SK-N-SH treated with all-trans-retinoic acid at 6 μM for 48 hours (cell line): ENCODE measurements at regions not wholly inside any gene's neighbourhood (a gene's known extent, or its start where the extent isn't known, plus 50 kb on each side); places are given as distances from the start of the nearest gene placed in this dataset.
A peak's percentile ranks its signal among the peaks of the same experiment; 100 is the strongest.

Experiments
- ATAC-seq: fragments of 200-7000 bp; cut with Tn5 transposase; 3 replicates; pipeline ENCODE4 v1.9.1; 2020; ENCODE audit warnings: mild to moderate bottlenecking, moderate library complexity
- BACH2 ChIP-seq: fragments of 250-450 bp; sonication (Bioruptor Pico); IDR thresholded peaks from 2 replicates; pipeline ENCODE4 v1.9.0; 2021; ENCODE audit warnings: mild to moderate bottlenecking, borderline replicate concordance
- ESRRG ChIP-seq: fragments of 250-450 bp; sonication (Bioruptor Pico); IDR thresholded peaks from 2 replicates; pipeline ENCODE4 v1.6.1; 2021; ENCODE audit warnings: mild to moderate bottlenecking
- GLIS3 ChIP-seq: fragments of 250-450 bp; sonication (Bioruptor Pico); IDR thresholded peaks from 2 replicates; pipeline ENCODE4 v1.5.0; 2020; ENCODE audit warnings: mild to moderate bottlenecking, moderate library complexity
- ISL1 ChIP-seq: fragments of 250-450 bp; sonication (Bioruptor Pico); IDR thresholded peaks from 2 replicates; pipeline ENCODE4 v2.1.2; 2022; ENCODE audit warnings: mild to moderate bottlenecking, moderate library complexity
- OSR1 ChIP-seq: fragments of 250-450 bp; sonication (Bioruptor Pico); IDR thresholded peaks from 2 replicates; pipeline ENCODE4 v1.8.0; 2022; ENCODE audit warnings: moderate library complexity, mild to moderate bottlenecking, inconsistent platforms
- PPARA ChIP-seq: fragments of 250-450 bp; sonication (Bioruptor Pico); IDR thresholded peaks from 2 replicates; pipeline ENCODE4 v1.5.0; 2020; ENCODE audit warnings: mild to moderate bottlenecking, borderline replicate concordance
- RARB ChIP-seq: fragments of 250-450 bp; sonication (Bioruptor Pico); IDR thresholded peaks from 2 replicates; pipeline ENCODE4 v1.8.0; 2021; ENCODE audit warnings: mild to moderate bottlenecking, moderate library complexity
- TCF4 ChIP-seq: fragments of 250-450 bp; sonication (Bioruptor Pico); IDR thresholded peaks from 2 replicates; pipeline ENCODE4 v1.8.0; 2021; ENCODE audit warnings: mild to moderate bottlenecking, moderate library complexity, borderline replicate concordance
- ZC3H10 ChIP-seq: fragments of 250-450 bp; sonication (Bioruptor Pico); IDR thresholded peaks from 2 replicates; pipeline ENCODE4 v1.5.1; 2021; ENCODE audit warnings: mild to moderate bottlenecking, moderate library complexity
- ZFP3 ChIP-seq: fragments of 250-450 bp; sonication (Bioruptor Pico); IDR thresholded peaks from 2 replicates; pipeline ENCODE4 v1.5.0; 2020; ENCODE audit warnings: mild to moderate bottlenecking, moderate library complexity
- ZFP30 ChIP-seq: fragments of 450-650 bp; formaldehyde crosslinking; IDR thresholded peaks from 2 replicates; pipeline ENCODE4 v1.5.0; 2022; ENCODE audit warnings: mild to moderate bottlenecking, moderate library complexity
- ZNF70 ChIP-seq: fragments of 450-650 bp; formaldehyde crosslinking; IDR thresholded peaks from 2 replicates; pipeline ENCODE4 v1.5.0; 2020; ENCODE audit warnings: mild to moderate bottlenecking, moderate library complexity
- TF ChIP-seq, protein P1 (sequence below): fragments of 250-450 bp; sonication (Bioruptor Pico); IDR thresholded peaks from 2 replicates; pipeline ENCODE4 v1.5.0; 2020; ENCODE audit warnings: mild to moderate bottlenecking, moderate library complexity
- TF ChIP-seq, protein P2 (sequence below): fragments of 250-450 bp; sonication (Bioruptor Pico); IDR thresholded peaks from 2 replicates; pipeline ENCODE4 v1.5.1; 2020; ENCODE audit warnings: low read depth, mild to moderate bottlenecking, moderate library complexity
- TF ChIP-seq, protein P3 (sequence below): fragments of 250-450 bp; sonication (Bioruptor Pico); IDR thresholded peaks from 2 replicates; pipeline ENCODE4 v1.8.0; 2021; ENCODE audit warnings: low read depth, mild to moderate bottlenecking, moderate library complexity, borderline replicate concordance
- TF ChIP-seq, protein P4 (sequence below): fragments of 250-450 bp; sonication (Bioruptor Pico); IDR thresholded peaks from 2 replicates; pipeline ENCODE4 v1.8.0; 2020; ENCODE audit warnings: mild to moderate bottlenecking, moderate library complexity, borderline replicate concordance
- TF ChIP-seq, protein P5 (sequence below): fragments of 250-450 bp; sonication (Bioruptor Pico); IDR thresholded peaks from 2 replicates; pipeline ENCODE4 v1.5.1; 2021; ENCODE audit warnings: mild to moderate bottlenecking, moderate library complexity

DNA sequence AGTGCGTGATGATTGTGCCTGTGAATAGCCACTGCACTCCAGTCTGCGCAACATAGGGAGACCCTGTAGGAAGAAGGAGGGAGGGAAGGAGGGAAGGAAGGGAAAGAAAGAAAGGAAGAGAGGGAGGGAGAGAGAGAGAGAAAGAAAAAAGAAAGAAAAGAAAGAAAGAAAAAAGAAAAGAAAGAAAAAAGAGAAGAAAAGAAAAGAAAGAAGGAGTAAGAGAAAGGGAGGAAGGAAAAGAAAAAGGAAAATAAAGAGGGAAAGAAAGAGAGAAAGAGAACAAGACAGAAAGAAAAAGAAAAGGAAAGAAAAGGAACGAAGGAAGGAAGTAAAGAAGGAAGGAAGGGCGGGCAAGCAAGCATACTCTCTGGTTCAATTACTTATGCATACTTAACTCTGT, 112.9 kb upstream of the ANK3 start:
- ATAC-seq: no peak
- TF ChIP-seq, protein P1, sequence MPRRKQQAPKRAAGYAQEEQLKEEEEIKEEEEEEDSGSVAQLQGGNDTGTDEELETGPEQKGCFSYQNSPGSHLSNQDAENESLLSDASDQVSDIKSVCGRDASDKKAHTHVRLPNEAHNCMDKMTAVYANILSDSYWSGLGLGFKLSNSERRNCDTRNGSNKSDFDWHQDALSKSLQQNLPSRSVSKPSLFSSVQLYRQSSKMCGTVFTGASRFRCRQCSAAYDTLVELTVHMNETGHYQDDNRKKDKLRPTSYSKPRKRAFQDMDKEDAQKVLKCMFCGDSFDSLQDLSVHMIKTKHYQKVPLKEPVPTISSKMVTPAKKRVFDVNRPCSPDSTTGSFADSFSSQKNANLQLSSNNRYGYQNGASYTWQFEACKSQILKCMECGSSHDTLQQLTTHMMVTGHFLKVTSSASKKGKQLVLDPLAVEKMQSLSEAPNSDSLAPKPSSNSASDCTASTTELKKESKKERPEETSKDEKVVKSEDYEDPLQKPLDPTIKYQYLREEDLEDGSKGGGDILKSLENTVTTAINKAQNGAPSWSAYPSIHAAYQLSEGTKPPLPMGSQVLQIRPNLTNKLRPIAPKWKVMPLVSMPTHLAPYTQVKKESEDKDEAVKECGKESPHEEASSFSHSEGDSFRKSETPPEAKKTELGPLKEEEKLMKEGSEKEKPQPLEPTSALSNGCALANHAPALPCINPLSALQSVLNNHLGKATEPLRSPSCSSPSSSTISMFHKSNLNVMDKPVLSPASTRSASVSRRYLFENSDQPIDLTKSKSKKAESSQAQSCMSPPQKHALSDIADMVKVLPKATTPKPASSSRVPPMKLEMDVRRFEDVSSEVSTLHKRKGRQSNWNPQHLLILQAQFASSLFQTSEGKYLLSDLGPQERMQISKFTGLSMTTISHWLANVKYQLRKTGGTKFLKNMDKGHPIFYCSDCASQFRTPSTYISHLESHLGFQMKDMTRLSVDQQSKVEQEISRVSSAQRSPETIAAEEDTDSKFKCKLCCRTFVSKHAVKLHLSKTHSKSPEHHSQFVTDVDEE (CRISPR knock-in tag): no peak
- TF ChIP-seq RARB (CRISPR knock-in tag) (no peak), ZFP30 (no peak), BACH2 (CRISPR knock-in tag) (no peak), ZC3H10 (CRISPR knock-in tag) (no peak)
- TF ChIP-seq, protein P2, sequence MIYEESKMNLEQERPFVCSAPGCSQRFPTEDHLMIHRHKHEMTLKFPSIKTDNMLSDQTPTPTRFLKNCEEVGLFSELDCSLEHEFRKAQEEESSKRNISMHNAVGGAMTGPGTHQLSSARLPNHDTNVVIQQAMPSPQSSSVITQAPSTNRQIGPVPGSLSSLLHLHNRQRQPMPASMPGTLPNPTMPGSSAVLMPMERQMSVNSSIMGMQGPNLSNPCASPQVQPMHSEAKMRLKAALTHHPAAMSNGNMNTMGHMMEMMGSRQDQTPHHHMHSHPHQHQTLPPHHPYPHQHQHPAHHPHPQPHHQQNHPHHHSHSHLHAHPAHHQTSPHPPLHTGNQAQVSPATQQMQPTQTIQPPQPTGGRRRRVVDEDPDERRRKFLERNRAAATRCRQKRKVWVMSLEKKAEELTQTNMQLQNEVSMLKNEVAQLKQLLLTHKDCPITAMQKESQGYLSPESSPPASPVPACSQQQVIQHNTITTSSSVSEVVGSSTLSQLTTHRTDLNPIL: no peak
- TF ChIP-seq, protein P3, sequence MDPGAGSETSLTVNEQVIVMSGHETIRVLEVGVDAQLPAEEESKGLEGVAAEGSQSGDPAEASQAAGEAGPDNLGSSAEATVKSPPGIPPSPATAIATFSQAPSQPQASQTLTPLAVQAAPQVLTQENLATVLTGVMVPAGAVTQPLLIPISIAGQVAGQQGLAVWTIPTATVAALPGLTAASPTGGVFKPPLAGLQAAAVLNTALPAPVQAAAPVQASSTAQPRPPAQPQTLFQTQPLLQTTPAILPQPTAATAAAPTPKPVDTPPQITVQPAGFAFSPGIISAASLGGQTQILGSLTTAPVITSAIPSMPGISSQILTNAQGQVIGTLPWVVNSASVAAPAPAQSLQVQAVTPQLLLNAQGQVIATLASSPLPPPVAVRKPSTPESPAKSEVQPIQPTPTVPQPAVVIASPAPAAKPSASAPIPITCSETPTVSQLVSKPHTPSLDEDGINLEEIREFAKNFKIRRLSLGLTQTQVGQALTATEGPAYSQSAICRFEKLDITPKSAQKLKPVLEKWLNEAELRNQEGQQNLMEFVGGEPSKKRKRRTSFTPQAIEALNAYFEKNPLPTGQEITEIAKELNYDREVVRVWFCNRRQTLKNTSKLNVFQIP: no peak
- TF ChIP-seq, protein P4, sequence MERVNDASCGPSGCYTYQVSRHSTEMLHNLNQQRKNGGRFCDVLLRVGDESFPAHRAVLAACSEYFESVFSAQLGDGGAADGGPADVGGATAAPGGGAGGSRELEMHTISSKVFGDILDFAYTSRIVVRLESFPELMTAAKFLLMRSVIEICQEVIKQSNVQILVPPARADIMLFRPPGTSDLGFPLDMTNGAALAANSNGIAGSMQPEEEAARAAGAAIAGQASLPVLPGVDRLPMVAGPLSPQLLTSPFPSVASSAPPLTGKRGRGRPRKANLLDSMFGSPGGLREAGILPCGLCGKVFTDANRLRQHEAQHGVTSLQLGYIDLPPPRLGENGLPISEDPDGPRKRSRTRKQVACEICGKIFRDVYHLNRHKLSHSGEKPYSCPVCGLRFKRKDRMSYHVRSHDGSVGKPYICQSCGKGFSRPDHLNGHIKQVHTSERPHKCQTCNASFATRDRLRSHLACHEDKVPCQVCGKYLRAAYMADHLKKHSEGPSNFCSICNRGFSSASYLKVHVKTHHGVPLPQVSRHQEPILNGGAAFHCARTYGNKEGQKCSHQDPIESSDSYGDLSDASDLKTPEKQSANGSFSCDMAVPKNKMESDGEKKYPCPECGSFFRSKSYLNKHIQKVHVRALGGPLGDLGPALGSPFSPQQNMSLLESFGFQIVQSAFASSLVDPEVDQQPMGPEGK: no peak
- TF ChIP-seq, all 23 proteins: peak for 0

DNA sequence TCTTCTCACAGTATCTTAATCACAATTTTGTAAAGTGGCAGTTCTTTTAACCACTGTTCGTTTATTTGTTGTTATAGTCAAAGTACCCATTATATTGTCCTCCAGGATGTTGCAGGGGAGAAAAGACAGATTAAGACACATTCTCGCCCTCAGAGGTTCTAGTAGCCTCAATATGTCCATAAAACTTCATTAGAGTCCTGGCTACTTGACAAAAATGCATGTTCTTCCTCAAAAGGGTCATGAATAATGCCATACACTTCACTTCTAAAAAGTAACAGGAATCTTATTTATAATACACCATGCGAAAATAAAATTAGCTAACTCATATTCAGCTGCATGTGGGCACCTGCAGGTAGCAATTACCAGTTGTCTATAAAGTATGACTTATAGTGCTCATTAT, 109.3 kb upstream of the ANK3 start:
- ATAC-seq: no peak
- TF ChIP-seq PPARA (CRISPR knock-in tag): no peak
- TF ChIP-seq RARB (CRISPR knock-in tag): no peak
- no peak for TF ChIP-seq OSR1 (CRISPR knock-in tag)
- peak; percentile 47 for TF ChIP-seq ISL1 (CRISPR knock-in tag)

DNA sequence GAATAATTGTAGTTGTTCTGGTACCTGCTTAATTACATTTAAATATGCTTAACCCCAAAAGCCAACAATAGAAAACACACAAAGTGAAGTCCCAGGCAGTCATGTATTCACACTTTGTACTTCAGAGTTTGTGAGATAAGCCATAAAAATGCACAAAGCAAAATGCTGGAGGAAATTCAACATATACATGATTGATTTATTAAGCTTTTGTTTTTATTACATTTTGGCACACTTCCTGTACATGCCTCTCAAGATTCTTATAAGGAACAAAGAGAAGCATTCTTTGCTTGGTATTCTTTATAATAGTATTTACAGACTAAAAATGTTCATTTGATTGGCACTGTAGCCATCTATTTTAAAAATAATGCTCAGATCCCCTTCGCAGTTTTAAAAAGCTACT, 107.7 kb upstream of the ANK3 start:
- peak; percentile 41; the same call in 2 of the 3 replicates for ATAC-seq
- TF ChIP-seq, protein P3: no peak
- TF ChIP-seq PPARA (CRISPR knock-in tag) (no peak), ISL1 (CRISPR knock-in tag) (peak; percentile 78)
- TF ChIP-seq, all 23 proteins: peak for 1

DNA sequence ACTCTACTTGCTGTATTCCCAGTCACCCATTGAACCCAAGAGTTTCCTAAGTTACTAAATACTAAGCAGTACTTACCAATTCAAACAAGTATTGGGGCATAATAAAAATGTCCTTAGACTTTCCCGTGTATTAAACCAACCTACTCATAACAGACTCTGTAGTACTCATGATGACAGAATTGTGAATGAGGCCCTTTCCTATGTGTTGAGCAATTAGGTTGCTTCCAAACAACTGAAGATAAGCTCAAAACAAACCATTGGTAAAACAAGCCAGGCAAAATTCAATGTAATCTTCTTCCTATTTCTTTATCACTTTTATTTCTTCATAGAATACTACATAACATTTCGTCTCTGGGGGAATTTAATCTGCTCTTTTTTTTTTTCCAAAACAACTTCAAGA, 106.5 kb upstream of the ANK3 start:
- ATAC-seq: no peak
- TF ChIP-seq ESRRG (CRISPR knock-in tag) (no peak), TCF4 (CRISPR knock-in tag) (no peak), OSR1 (CRISPR knock-in tag) (no peak), ZFP30 (no peak), ZNF70 (CRISPR knock-in tag) (no peak), BACH2 (CRISPR knock-in tag) (no peak), ZC3H10 (CRISPR knock-in tag) (no peak), ISL1 (CRISPR knock-in tag) (no peak), RARB (CRISPR knock-in tag) (no peak), GLIS3 (CRISPR knock-in tag) (no peak), ZFP3 (CRISPR knock-in tag) (no peak)
- TF ChIP-seq, protein P5, sequence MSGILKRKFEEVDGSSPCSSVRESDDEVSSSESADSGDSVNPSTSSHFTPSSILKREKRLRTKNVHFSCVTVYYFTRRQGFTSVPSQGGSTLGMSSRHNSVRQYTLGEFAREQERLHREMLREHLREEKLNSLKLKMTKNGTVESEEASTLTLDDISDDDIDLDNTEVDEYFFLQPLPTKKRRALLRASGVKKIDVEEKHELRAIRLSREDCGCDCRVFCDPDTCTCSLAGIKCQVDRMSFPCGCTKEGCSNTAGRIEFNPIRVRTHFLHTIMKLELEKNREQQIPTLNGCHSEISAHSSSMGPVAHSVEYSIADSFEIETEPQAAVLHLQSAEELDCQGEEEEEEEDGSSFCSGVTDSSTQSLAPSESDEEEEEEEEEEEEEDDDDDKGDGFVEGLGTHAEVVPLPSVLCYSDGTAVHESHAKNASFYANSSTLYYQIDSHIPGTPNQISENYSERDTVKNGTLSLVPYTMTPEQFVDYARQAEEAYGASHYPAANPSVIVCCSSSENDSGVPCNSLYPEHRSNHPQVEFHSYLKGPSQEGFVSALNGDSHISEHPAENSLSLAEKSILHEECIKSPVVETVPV (CRISPR knock-in tag): no peak
- TF ChIP-seq, protein P1 (CRISPR knock-in tag): no peak
- TF ChIP-seq, protein P4: no peak
- TF ChIP-seq, protein P3: no peak
